HG03575 (cell line): ENCODE measurements at regions not wholly inside any gene's neighbourhood (a gene's known extent, or its start where the extent isn't known, plus 50 kb on each side); places are given as distances from the start of the nearest gene placed in this dataset.
"Not testable (repeated sequence)": the region's sequence is repeated elsewhere in the genome, so short reads cannot be mapped to it uniquely, and the experiment has no call there.

Experiments used
- ATAC-seq: cut with Tn5 transposase; IDR thresholded peaks from one replicate; pipeline ENCODE4 v1.9.1; 2021; ENCODE audit not compliant: unreplicated experiment, insufficient number of reproducible peaks, low FRiP score; ENCODE audit errors: extremely low read depth

GRCh38 chr10:33468006-33468405 is 133.5 kb upstream of the NRP1 start:
- ATAC-seq, result not testable (repeated sequence)

GRCh38 chr10:33465747-33466146 is 131.3 kb upstream of the NRP1 start:
- no peak for ATAC-seq

GRCh38 chr10:33463011-33463410 is 128.5 kb upstream of the NRP1 start:
- ATAC-seq, result no peak

DNA sequence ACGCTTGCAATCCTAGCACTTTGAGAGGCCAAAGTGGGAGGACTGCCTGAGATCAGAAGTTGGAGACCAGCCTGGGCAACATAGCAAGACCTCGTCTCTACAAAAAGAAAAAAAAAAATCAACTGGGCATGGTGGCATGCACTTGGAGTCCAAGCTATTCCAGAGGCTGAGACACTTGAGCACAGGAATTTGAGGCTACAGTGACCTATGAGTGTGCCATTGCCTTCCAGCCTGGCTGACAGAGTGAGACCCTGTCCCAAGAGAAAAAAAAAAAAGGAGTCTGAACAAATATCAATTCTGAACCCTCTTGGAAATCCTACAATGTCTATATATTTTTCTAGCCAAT is 126.8 kb upstream of the NRP1 start:
- no peak for ATAC-seq

DNA sequence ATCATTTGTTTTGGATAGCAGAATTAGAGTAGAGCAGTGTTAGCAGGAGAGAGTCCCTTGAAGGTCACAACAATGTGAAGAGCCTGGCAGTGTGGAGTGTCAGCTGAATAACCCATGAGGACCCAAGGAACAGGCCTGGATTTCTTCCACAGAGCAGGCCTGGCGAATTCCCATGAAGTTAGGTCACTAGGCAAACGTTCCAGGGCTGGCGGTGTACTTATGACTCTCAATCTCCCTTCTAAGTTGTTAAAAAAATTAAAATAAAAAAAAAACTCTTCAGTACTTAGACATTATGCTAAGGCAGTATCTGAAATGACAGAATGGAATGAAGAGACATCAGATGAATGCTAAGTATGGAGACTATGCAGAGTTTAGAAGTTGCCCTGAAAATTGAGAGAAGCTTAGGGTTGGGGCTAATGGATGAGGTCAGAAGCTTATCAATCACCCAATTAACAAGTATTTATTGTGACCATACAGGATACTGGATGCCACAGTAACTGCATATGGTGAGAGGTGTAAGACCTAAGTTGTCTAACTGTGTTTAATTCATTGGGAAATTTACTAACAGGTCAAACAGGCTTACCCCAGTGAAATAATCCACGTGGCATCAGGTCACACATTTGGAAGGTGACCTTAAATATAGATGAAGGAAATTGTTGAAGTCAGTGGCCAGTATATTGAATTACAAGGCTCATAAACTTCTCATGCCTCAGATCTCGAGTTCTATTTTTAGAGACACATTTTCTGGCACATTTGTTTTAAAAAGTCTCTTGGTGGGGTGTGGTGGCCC is 126.2 kb upstream of the NRP1 start:
- ATAC-seq, result no peak

DNA sequence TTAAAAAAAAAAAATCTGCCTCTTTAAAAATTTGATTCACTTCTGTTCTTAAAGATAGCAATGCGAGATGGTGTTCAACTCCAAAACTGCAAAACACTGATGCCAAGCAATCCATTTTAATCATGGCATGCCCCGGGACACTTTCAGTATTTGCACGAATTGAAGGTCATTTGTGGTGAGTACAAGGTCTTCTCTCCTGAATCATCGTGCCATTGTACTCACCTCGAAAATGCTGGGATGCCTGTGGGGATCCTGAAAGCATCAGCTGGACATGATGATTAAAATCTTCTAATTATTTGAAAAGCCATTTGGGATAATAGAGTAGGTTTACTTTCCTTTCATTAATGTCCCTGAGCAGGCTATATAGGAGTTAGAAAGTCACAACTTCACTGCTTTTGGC is 125.1 kb upstream of the NRP1 start:
- no peak for ATAC-seq

GRCh38 chr10:33455029-33455428 is 120.6 kb upstream of the NRP1 start:
- no peak for ATAC-seq

GRCh38 chr10:33454554-33454953 is 120.1 kb upstream of the NRP1 start:
- ATAC-seq, result no peak

DNA sequence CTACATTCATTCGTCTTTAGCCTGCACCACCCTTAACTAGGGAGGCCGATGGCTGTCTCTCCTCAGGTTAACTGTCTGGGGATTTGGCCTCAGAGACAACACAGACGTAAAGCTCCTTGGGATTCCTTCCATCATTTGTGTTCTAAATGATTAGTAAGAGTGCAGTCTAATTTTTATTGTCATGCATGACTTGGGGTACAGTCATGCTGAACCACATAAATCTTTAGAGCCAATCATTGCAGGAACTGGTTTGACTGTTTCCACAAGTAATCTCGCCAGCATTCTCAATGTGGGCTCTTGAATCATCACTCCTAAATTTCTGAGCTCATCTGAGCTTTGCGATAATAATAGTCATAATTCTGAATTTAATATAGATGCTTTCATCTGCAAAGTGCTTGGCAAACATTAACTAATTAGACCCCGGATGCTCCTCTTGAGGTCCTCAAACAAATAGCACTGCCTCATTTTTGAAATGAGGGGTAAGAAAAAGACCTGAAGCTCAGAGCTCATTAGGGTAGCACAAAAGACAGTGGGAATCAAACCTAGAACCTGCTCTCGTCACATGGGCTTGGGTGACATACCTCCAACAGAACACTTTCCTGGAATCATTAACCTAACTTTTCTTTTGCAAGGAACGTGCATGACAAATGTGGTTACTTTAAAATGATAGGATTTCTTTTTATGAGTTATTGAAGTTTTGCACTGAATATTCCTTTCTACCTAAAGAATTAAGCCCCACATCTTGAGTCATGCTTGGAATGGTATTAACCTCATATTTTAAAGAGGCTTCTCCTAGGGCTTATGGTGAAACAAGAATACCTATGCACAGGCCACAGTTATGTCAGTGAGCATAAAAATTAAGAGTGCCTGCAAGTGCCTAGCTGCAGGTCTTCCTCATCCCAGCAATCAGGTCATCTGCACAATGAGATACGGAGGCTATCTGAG is 118.9 kb upstream of the NRP1 start:
- ATAC-seq, result no peak

DNA sequence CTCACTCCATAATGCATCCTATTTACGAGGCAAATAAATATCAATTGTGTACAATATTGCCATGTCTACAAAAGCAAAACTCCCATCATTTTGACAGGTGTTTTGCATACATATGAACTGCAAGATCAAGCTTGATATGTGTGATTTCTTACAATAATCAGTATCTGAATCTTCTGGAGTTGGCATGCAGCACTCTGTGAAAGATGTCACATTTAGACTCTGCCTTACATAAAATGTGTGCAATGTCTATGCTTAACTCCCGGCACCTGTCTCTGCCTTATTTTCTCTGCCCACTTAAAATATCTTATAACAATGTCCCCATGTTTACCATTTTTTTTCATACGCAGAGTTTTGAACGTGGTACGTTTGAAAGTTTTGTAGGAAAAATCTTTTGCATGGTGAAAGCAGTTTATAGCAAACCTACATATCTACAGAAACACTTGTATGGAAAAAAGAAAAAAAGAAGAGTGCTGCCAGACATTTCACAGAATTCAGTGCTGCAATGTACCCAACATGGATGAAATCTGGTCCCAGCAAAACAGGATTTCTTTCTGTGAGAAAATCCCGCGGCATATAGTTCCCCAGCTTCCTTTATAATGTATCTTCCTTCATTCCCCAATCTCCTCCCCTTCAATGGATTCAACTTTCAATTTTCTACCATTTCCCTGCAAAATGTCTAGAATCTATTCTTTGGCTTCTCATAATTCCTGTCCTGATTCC is 114.1 kb upstream of the NRP1 start:
- ATAC-seq, result no peak

GRCh38 chr10:33441561-33441960 is 107.1 kb upstream of the NRP1 start:
- ATAC-seq, result no peak

GRCh38 chr10:33434933-33435332 is 100.5 kb upstream of the NRP1 start:
- ATAC-seq, result no peak

DNA sequence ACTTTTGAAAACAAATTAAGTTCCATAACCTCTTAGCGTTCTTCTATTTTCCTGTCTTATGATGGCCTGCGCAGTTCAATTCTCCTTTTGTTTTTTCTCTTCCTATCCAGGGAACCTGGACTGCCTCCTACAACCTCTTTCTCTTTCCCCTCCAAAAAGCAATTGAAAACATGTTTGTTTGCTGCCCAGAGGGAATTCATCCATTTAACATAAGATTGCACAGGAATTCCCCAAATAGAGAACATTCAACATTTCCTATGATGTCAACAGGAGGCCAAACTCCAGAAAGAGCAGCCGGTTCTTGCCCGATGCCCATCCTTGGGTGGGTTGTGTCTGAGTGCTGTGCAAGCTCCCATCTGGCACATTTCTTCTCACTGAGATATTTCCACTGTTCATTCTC is 94.2 kb upstream of the NRP1 start:
- no peak for ATAC-seq

GRCh38 chr10:33423154-33423529 is 88.7 kb upstream of the NRP1 start:
- ATAC-seq, result no peak

DNA sequence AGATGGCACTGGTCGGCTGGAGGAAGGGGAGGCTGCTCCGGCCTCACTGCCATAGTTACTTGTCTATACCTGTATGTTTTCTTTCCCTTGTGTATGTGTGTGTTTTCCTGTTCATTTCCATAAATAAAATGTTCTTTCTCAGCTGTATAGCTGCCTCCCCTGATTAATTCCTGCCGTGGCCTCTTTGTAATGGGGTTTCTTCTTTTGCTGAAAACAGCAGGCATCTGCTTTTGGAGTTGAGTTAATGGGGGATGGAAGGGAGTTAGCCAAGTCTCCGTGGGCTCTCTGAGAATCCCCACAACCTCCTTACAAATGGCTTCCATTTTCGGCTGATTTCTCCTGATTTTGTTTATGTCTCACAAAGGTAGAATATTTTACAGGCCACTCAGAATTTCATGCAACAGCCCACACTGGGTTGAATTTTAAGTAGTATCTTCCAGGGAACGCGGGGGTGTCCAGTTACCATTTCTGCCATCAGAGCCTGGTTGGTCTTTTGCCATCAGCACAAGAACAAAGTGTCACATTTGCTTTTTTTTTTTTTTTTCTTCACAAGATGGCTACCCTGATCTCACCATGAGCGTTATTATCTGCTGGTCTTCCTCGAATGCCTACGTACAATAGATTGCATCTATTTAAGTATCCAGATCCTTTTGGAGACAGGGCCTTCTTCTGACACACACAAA is 88.1 kb upstream of the NRP1 start:
- ATAC-seq, result no peak

DNA sequence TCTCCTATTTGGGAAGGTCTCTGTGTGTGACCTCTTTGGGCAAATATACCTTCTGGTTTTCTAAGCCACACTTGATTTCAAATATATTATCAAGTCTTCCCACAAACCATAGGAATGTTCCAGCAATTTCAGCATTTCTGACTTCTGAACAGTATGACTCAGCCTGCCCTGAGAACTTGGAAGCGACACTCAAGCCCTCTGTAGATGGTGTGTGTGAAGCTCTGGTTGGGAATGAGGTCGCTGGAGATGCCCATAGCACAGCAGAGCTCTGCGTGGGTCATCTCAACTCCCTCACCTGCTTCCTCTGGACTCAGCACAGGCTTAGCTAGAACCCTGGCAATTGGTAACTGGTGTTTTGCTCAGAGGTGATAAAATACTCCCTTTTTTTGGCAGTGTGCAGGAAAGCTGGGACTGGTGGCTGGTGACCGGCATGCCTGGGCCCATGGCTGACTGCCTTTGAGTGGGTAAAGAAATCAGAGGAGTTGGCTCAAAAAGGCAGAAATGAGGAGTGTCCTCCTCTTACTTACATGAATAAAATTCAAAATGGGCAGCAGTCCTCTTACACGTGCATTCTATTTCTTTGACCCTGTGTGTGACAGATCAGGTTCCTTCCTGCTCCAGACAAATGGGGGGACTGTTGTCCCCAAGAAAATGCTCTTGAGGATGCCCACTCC is 87.5 kb upstream of the NRP1 start:
- ATAC-seq, result no peak

- ATAC-seq, result no peak
These were observed 84.8 kb upstream of the NRP1 start for GRCh38 chr10:33419311-33419710.

DNA sequence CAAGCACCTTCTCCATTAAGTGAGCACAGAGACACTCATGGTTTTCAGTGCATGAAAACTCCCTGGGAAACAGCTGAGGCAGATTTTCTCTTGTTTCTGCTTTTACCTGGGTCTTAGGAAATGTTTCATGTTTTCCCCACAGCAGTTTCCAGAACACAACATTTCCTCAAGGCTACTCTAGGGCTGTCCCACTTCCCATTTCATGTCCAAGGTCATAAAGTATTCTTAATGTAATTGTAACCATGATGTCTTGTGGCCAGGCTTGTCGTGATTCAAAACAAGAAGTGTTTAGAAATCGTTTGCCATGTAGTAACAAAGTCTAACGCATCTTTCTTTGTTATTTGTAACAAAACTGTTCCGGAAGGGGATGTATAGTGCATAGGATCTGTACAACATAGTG is 83.8 kb upstream of the NRP1 start:
- no peak for ATAC-seq

GRCh38 chr10:33416691-33417090 is 82.2 kb upstream of the NRP1 start:
- ATAC-seq, result no peak
